ENCODE measurements at regions not wholly inside any gene's neighbourhood (a gene's known extent, or its start where the extent isn't known, plus 50 kb on each side); places are given as distances from the start of the nearest gene placed in this dataset.

DNA sequence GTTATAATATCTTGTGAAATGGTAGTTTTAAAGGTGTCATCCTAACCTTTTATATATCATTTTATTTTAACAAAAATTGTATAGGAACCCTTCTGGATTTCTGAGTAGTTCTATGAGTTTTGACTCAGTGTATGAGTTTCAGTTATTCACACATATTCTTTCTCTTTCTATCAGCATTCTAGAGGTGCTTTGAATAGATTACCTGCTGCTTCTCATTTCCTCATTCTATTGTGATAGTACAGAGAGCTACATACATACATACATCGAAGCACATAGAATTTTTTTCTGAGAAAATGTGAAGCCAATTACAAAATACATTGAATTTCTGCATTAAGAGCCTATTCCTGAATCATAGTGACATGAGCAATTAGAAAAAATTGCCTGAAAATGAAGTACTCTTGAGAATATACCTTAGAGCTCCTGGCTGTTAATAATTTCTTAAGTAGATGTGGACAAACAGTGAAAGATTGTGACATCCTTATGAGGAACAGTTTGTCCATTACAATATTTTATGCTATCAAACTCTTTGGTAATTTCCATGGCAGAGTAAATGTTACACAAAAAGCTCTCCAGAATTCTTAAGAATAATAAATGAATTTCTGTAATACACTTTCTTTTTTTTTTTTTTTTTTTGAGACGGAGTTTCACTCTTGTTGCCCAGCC, 556.6 kb downstream of the TRHDE start:
- no peak for TF ChIP-seq POLR2A (IDR thresholded peaks at IDR 0.05)
- no peak for TF ChIP-seq CTCF (IDR thresholded peaks at IDR 0.05)
- no peak for DNase-seq (ENCODE audit: low spot score in 2 of 2)
- intact Hi-C loops (cut with DNase I; ENCODE audit: low total_unique reads): no loop called here
- H3K4me3 ChIP-seq (ENCODE audit: low read depth, poor library complexity, severe bottlenecking): no peak overlapping the region
- 87 to 93% methylated on average over 2 of the region's 2 CpGs for WGBS, 2 donors

- no peak for TF ChIP-seq POLR2A (IDR thresholded peaks at IDR 0.05)
- no peak for TF ChIP-seq CTCF (IDR thresholded peaks at IDR 0.05)
- WGBS, 2 donors: 91 to 92% methylated on average over 1 of the region's 1 CpG
- no peak overlapping the region for H3K4me3 ChIP-seq (ENCODE audit: low read depth, poor library complexity, severe bottlenecking)
- intact Hi-C loops (cut with DNase I; ENCODE audit: low total_unique reads): no loop called here
- DNase-seq (ENCODE audit: low spot score in 2 of 2): no peak
Observed at GRCh38 chr12:72829838-72830237, 557.7 kb downstream of the TRHDE start.

GRCh38 chr12:72832024-72832423, 559.9 kb downstream of the TRHDE start:
- 46 to 64% methylated on average over 4 of the region's 4 CpGs for WGBS, 2 donors
- TF ChIP-seq POLR2A (IDR thresholded peaks at IDR 0.05) (no peak), CTCF (IDR thresholded peaks at IDR 0.05) (no peak)
- intact Hi-C loops (cut with DNase I; ENCODE audit: low total_unique reads): no loop called here
- peak in 1 of 2 donors; percentile 24 for DNase-seq (ENCODE audit: low spot score in 2 of 2)
- no peak overlapping the region for H3K4me3 ChIP-seq (ENCODE audit: low read depth, poor library complexity, severe bottlenecking)

DNA sequence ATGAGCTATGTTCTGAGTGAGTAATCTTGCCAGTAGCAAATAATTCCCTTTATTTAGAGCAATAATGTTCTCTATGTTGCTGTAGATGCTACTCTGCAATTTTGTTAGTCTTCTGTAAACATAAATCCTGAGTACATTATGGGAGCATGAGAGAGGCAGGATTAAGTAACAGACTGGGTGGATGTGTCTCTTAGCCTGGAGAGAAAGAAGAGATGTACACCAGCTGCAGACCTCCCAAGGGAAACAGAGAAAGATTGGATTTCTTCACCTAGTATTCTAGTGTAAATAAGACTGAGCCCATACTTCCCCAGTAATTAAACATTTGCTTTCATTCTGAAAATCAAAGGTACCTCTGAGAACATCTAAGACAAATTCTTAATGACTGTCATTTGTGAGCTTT, 564.0 kb downstream of the TRHDE start:
- intact Hi-C loops (cut with DNase I; ENCODE audit: low total_unique reads): no loop called here
- DNase-seq (ENCODE audit: low spot score in 2 of 2): no peak
- no peak for TF ChIP-seq POLR2A (IDR thresholded peaks at IDR 0.05)
- no peak for TF ChIP-seq CTCF (IDR thresholded peaks at IDR 0.05)
- no peak overlapping the region for H3K4me3 ChIP-seq (ENCODE audit: low read depth, poor library complexity, severe bottlenecking)

DNA sequence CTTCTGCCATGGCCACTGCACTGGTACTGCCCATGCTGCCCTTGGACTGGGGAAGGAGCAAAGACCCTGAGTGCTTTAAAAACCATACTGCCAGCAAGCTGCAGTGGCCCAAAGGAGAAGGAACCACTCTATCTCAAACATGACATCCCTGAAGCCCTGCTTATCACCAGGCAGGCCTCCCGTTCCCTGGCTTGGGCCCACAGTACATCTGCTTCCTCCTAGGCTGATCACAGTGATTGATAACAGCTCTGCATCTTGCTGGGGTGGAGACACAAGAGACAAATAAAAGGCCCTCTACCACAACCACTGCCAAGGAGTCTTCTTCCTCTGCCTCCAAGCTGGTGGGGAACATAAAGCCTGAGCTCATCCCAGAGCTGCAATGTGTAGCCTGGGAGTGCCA, 567.5 kb downstream of the TRHDE start:
- 56 to 71% methylated on average over 1 of the region's 1 CpG for WGBS, 2 donors
- DNase-seq (ENCODE audit: low spot score in 2 of 2): no peak
- intact Hi-C loops (cut with DNase I; ENCODE audit: low total_unique reads): no loop called here
- TF ChIP-seq CTCF (IDR thresholded peaks at IDR 0.05) (no peak), POLR2A (IDR thresholded peaks at IDR 0.05) (no peak)
- no peak overlapping the region for H3K4me3 ChIP-seq (ENCODE audit: low read depth, poor library complexity, severe bottlenecking)

DNA sequence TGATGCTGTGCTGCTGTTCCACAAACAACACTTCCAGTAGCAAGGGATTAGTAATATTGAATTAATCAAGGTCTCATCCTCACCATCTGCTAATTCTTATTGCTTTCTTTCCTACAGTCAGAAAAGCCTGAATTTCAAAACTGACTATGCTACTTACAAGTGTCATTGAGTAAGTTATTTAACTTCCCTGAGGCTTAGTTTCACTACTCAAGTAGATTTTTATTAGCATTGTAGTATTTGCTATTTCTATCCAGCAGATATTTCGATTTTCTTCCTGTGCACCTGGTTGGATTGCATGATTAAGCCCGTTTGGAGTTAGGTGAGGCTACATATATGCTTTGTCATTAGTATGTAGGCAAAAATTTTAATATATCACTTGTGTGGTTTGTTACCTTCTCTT, 591.5 kb downstream of the TRHDE start:
- intact Hi-C loops (cut with DNase I; ENCODE audit: low total_unique reads): no loop called here
- no peak for TF ChIP-seq POLR2A (IDR thresholded peaks at IDR 0.05)
- no peak for TF ChIP-seq CTCF (IDR thresholded peaks at IDR 0.05)
- WGBS, 2 donors: 28 to 33% methylated on average over 2 of the region's 2 CpGs

More for the DNA sequence above, 591.5 kb downstream of the TRHDE start:
- H3K4me3 ChIP-seq (ENCODE audit: low read depth, poor library complexity, severe bottlenecking): no peak overlapping the region
- DNase-seq (ENCODE audit: low spot score in 2 of 2): no peak
